Esophagus muscularis mucosa (tissue), 3 donors: ENCODE measurements at regions not wholly inside any gene's neighbourhood (a gene's known extent, or its start where the extent isn't known, plus 50 kb on each side); places are given as distances from the start of the nearest gene placed in this dataset.

Experiments used
- CTCF ChIP-seq, 3 experiments: fragments of 200-600 bp in 2 of 3; fragments of 450-650 bp in 1 of 3; sonication (generic) in 2 of 3; IDR thresholded peaks; one replicate each; pipeline ENCODE4 v1.5.1; 2017 to 2019; ENCODE audit warnings: antibody characterized with exemption in 3 of 3, mild to moderate bottlenecking in 2 of 3, moderate library complexity in 1 of 3
- POLR2A ChIP-seq: fragments of 450-650 bp; IDR thresholded peaks from one replicate; pipeline ENCODE4 v1.6.1; 2017; ENCODE audit warnings: antibody characterized with exemption, moderate library complexity, mild to moderate bottlenecking, low read depth

- TF ChIP-seq CTCF (IDR thresholded peaks at IDR 0.05) = no peak
- TF ChIP-seq POLR2A = no peak
Measured at GRCh38 chr13:94901070-94901469, 188.7 kb upstream of the SOX21 start.
